T-cell (primary cell): ENCODE measurements at regions not wholly inside any gene's neighbourhood (a gene's known extent, or its start where the extent isn't known, plus 50 kb on each side); places are given as distances from the start of the nearest gene placed in this dataset.

Source experiments
- ATAC-seq, 4 experiments: fragments of 200-7000 bp in 3 of 4; fragments of 150-1000 bp in 1 of 4; cut with Tn5 transposase; replicated peaks in 1 of 4; 1 replicate in 3 of 4; 2 replicates in 1 of 4; pipeline ENCODE4 v1.10.0; 2021; ENCODE audit warnings: moderate library complexity in 3 of 4, mild to moderate bottlenecking in 2 of 4, moderate number of reproducible peaks in 1 of 4
- CTCF ChIA-PET, 2 donors: fragments of 300-600 bp; sonication (Branson Sonifier 250); formaldehyde crosslinking; loops; one replicate each; lab custom pipeline; 2022; ENCODE audit warnings: antibody characterized with exemption in 2 of 2; lab: Charles Lee
- POLR2A ChIA-PET, 2 donors: fragments of 300-600 bp; sonication (Branson Sonifier 250); formaldehyde crosslinking; loops; one replicate each; lab custom pipeline; 2022; ENCODE audit warnings: antibody characterized with exemption in 2 of 2; lab: Charles Lee
- DNase-seq, 35 experiments: peaks; one replicate each; pipeline versions ENCODE4 v3.0.0 to v3.0.0-alpha.2; 2013 to 2023
- H3K27ac ChIP-seq: one replicate; pipeline ENCODE4 v1.5.1; 2013; ENCODE audit warnings: low read length
- H3K27me3 ChIP-seq, 2 experiments: replicated peaks in 1 of 2; 1 replicate in 1 of 2; 2 replicates in 1 of 2; pipeline versions ENCODE4 v1.6.1 to v1.7.0; 2013; ENCODE audit warnings: low read length in 1 of 2, mixed read lengths in 1 of 2; ENCODE audit not compliant: control insufficient read depth in 2 of 2, insufficient read depth in 2 of 2; ENCODE audit errors: extremely low read depth in 1 of 2
- H3K36me3 ChIP-seq, 2 donors: 1 replicate in 1 of 2; 2 replicates in 1 of 2; pipeline versions ENCODE4 v1.6.1 to v1.7.0; 2013; ENCODE audit warnings: low read length in 1 of 2; ENCODE audit not compliant: control insufficient read depth in 2 of 2, insufficient read depth in 1 of 2; ENCODE audit errors: extremely low read depth in 1 of 2
- H3K4me1 ChIP-seq, 2 experiments: 1 replicate in 1 of 2; 2 replicates in 1 of 2; pipeline versions ENCODE4 v1.6.1 to v1.7.0; 2013; ENCODE audit warnings: low read length in 2 of 2, mixed read lengths in 1 of 2; ENCODE audit not compliant: insufficient read depth in 2 of 2, control insufficient read depth in 1 of 2; ENCODE audit errors: extremely low read depth in 1 of 2
- H3K4me3 ChIP-seq, 2 donors: 1 replicate in 1 of 2; 2 replicates in 1 of 2; pipeline versions ENCODE4 v1.5.1 to v1.7.0; 2013; ENCODE audit warnings: mild to moderate bottlenecking in 2 of 2, low read length in 1 of 2, moderate library complexity in 1 of 2; ENCODE audit not compliant: control insufficient read depth in 1 of 2; ENCODE audit errors: extremely low read depth in 1 of 2
- H3K9me3 ChIP-seq: 2 replicates; pipeline ENCODE4 v1.7.0; 2013
- H3K27ac Mint-ChIP-seq, 2 donors: one replicate each; pipeline ENCODE4 v1.8.0; 2020 to 2021; ENCODE audit warnings: mild to moderate bottlenecking in 2 of 2, mixed read lengths in 2 of 2
- H3K27me3 Mint-ChIP-seq, 2 donors: one replicate each; pipeline ENCODE4 v1.8.0; 2021 to 2022; ENCODE audit warnings: mixed read lengths in 2 of 2
- H3K36me3 Mint-ChIP-seq: one replicate; pipeline ENCODE4 v1.8.0; 2021; ENCODE audit warnings: mixed read lengths
- H3K4me1 Mint-ChIP-seq, 3 donors: one replicate each; pipeline ENCODE4 v1.8.0; 2020 to 2022; ENCODE audit warnings: mixed read lengths in 3 of 3, mild to moderate bottlenecking in 1 of 3
- H3K4me3 Mint-ChIP-seq, 3 donors: one replicate each; pipeline ENCODE4 v1.8.0; 2020 to 2022; ENCODE audit warnings: mild to moderate bottlenecking in 3 of 3, mixed read lengths in 3 of 3, moderate library complexity in 3 of 3
- H3K9me3 Mint-ChIP-seq, 3 donors: one replicate each; pipeline ENCODE4 v1.8.0; 2020 to 2022; ENCODE audit warnings: mixed read lengths in 3 of 3
- WGBS: methylation state at CpG from one replicate; pipeline ENCODE4 v1.1.5; 2013; ENCODE audit warnings: missing lambda C conversion rate; ENCODE audit not compliant: insufficient coverage; 5-methylcytosine and 5-hydroxymethylcytosine counted together

DNA sequence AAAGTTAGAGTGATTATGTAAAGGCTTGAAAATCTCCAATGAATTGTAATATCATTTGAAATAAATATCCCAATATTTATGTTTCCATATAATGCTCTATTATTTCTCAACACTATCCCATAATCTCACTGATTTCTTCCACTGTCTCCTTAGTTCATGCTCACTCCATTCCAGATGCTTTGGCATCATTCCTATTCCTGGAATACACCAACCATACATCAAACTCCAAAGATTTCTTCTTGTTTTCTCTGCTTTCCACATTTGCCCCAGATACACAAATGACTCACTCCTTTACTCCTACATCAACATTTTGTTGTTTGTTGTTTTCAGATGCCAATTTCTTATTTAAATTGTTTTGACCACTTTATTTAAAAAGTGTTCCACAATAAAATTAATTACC is 1390.8 kb downstream of the ZPLD1 start:
- CTCF ChIA-PET, result no interaction called here
- Histone ChIP-seq H3K36me3 (no peaks in the 10 kb centered on the region), H3K27me3 (no peaks in the 10 kb centered on the region), H3K4me1 (no peaks in the 10 kb centered on the region), H3K4me3 (no peak overlapping the region), H3K9me3 (peaks cover 2% of the 10 kb centered on the region), H3K27ac (no peak overlapping the region)
- Mint-ChIP-seq H3K4me3 (no peak overlapping the region), H3K4me1 (no peaks in the 10 kb centered on the region), H3K36me3 (no peaks in the 10 kb centered on the region), H3K27me3 (no peaks in the 10 kb centered on the region), H3K9me3 (peaks cover 4 to 22% (median 5%) of the 10 kb centered on the region in 3 donors), H3K27ac (no peak overlapping the region)
- POLR2A ChIA-PET, result no interaction called here
- ATAC-seq (no peak), DNase-seq (no peak)

DNA sequence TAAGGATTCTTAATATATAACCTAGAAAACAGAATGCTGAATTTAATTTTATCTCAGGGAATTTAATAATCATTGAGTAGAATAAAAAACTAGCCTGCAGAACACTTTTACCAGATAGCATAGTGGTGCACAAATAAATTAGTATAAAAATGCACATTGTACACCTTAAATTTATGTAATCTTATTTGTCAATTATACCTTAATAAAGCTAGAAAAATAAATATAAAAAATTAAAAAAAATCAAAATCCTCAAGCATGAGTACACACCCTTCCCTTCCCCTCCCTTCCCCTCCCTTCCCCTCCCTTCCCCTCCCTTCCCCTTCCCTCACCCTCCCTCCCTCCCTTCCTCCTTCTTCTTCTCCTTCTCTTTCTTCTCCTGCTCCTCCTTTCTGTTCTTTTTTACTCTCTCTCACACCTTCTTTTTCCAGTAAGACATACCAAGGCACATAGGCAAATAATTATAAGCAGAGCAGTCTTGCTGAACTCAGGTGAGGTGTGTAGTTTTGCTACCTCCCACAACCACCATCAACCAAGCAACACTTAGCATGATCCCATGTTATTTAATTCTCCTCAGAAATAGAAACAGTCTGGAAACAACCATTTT is 1395.0 kb downstream of the ZPLD1 start:
- CTCF ChIA-PET, result no interaction called here
- H3K27me3 Mint-ChIP-seq, result no peaks in the 10 kb centered on the region
- H3K36me3 Mint-ChIP-seq, result no peaks in the 10 kb centered on the region
- no peak overlapping the region for H3K4me3 Mint-ChIP-seq
- Histone ChIP-seq H3K4me3 (no peak overlapping the region), H3K4me1 (no peaks in the 10 kb centered on the region), H3K27ac (no peak overlapping the region), H3K36me3 (no peaks in the 10 kb centered on the region), H3K9me3 (peaks cover 2% of the 10 kb centered on the region), H3K27me3 (no peaks in the 10 kb centered on the region)
- POLR2A ChIA-PET, result no interaction called here
- H3K9me3 Mint-ChIP-seq, result peaks cover 0 to 23% (median 5%) of the 10 kb centered on the region in 3 donors
- H3K4me1 Mint-ChIP-seq, result no peaks in the 10 kb centered on the region
- no peak for DNase-seq
- H3K27ac Mint-ChIP-seq, result no peak overlapping the region
- ATAC-seq, result no peak

DNA sequence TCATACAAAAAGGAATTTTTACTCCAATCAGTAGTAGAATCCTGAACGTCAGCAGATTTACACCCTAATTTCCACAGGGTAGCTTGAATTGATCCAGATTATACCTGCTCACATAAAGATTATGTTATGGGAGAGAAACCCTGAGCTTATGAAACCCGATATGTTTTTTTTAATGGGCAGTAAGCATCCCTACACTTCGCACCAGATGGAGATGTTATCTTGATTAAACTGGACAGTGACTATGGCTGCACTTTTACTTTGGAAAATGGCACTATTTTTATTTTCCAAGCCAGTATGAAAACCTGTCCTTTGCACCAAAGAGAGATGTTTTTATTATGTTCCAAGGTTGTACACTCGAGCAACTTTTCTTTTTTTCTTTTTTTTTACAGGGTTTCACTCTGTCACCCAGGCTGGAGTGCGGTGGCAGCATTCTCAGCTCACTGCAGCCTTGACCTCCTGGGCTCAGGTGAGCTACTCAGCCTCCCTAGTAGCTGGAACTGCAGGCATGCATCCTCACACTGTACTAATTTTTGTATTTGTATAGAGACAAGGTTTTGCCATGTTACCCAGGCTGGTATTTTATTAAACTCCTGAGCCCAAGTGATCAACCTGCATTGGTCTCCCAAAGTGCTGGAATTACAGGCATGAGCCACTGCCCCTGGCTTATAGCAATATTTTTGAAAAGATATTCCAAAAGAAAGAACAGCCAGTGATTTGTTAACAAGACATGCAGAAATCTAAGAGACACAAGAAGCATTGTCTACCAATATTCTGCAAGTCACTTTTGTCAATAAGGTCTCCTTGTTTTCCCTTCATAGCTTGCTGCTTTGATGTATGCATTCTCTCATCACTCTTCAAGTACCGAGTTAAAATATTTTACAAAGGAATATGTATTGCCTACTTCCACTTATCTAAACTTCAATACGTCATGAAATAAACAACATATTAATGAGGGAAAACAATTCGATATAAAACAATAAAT is 1412.6 kb downstream of the ZPLD1 start:
- Mint-ChIP-seq H3K27ac (no peak overlapping the region), H3K9me3 (peaks cover 0 to 4% (median 0%) of the 10 kb centered on the region in 3 donors), H3K4me1 (no peaks in the 10 kb centered on the region), H3K4me3 (no peak overlapping the region), H3K27me3 (no peaks in the 10 kb centered on the region), H3K36me3 (no peaks in the 10 kb centered on the region)
- CTCF ChIA-PET, result no interaction called here
- H3K36me3 ChIP-seq, result no peaks in the 10 kb centered on the region
- no peak for ATAC-seq
- 64% methylated on average over 2 of the region's 8 CpGs for WGBS
- no peaks in the 10 kb centered on the region for H3K4me1 ChIP-seq
- no peak overlapping the region for H3K4me3 ChIP-seq
- POLR2A ChIA-PET, result no interaction called here
- DNase-seq, result no peak
- H3K27ac ChIP-seq, result no peak overlapping the region
- H3K27me3 ChIP-seq, result no peaks in the 10 kb centered on the region
- H3K9me3 ChIP-seq, result no peaks in the 10 kb centered on the region

DNA sequence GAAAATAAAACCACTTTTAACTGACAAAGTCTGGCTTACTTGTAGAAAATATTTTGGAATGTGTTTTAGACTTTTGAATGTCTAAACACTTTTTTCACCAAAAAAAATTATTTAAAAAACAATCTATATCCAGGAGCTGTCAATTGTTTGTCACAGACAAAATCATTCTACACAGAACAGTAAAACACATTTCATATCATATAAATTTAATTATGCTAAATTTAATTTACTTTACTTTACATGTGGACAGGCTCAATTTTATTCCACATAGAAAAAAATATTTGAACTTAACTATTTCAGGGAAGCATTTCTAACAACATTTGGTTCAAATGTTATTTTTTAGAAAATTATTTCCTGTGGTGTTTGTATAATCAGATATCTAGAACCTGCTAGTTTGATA is 1417.0 kb downstream of the ZPLD1 start:
- H3K27ac ChIP-seq, result no peak overlapping the region
- POLR2A ChIA-PET, result no interaction called here

DNA sequence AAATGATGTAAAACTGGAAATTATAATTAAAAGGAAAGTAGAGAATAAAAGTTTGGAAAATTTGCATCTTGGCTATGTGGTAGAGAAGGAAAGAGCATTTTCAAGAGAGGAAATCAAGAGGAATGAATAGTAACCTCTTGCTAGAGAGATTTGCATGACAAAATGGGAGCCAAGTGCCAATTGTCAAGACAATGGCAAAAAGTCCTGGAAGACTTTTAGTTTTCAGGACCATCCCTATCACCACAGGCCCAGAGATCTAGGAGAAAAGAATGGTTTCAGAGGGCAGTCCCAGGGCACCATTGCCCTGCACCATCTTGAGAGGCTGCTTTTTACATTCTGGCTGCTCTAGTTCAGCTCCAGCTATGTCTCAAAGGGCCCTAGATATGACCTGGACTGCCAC is 1427.6 kb downstream of the ZPLD1 start:
- Mint-ChIP-seq H3K4me1 (no peaks in the 10 kb centered on the region), H3K27ac (no peak overlapping the region), H3K27me3 (no peaks in the 10 kb centered on the region), H3K36me3 (no peaks in the 10 kb centered on the region), H3K4me3 (no peak overlapping the region), H3K9me3 (peaks cover 4 to 9% (median 7%) of the 10 kb centered on the region in 3 donors)
- POLR2A ChIA-PET, result no interaction called here
- no peak for DNase-seq
- CTCF ChIA-PET, result no interaction called here
- no peaks in the 10 kb centered on the region for H3K9me3 ChIP-seq
- no peaks in the 10 kb centered on the region for H3K27me3 ChIP-seq
- ATAC-seq, result no peak
- H3K36me3 ChIP-seq, result no peaks in the 10 kb centered on the region
- no peaks in the 10 kb centered on the region for H3K4me1 ChIP-seq
- H3K27ac ChIP-seq, result no peak overlapping the region
- H3K4me3 ChIP-seq, result no peak overlapping the region

More for the DNA sequence above, 1417.0 kb downstream of the ZPLD1 start:
- no peaks in the 10 kb centered on the region for H3K4me1 ChIP-seq
- H3K36me3 ChIP-seq, result no peaks in the 10 kb centered on the region
- Mint-ChIP-seq H3K36me3 (no peaks in the 10 kb centered on the region), H3K27me3 (no peaks in the 10 kb centered on the region), H3K4me1 (no peaks in the 10 kb centered on the region), H3K4me3 (no peak overlapping the region), H3K9me3 (peaks cover 0 to 6% (median 0%) of the 10 kb centered on the region in 3 donors), H3K27ac (no peak overlapping the region)
- no peak overlapping the region for H3K4me3 ChIP-seq
- CTCF ChIA-PET, result no interaction called here
- no peaks in the 10 kb centered on the region for H3K27me3 ChIP-seq
- no peak for ATAC-seq
- no peak for DNase-seq
- H3K9me3 ChIP-seq, result no peaks in the 10 kb centered on the region

DNA sequence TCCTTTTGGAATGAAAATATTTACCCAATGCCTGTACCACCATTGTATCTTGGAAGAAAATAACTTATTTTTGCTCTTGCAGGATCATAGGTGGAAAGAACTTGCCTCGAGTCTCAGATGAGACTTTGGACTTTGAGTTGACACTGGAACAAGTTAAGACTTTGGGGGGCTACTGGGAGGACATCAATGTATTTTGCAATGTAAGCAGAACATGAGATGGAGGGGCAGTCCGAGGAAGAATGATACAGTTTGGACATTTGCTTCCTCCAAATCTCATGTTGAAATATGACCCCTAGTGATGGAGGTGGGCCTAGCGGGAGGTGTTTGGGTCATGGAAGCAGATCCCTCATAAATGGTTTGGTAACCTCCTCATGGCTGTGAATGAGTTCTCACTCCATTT is 1428.6 kb downstream of the ZPLD1 start:
- Histone ChIP-seq H3K27ac (no peak overlapping the region), H3K36me3 (no peaks in the 10 kb centered on the region), H3K4me1 (no peaks in the 10 kb centered on the region), H3K9me3 (no peaks in the 10 kb centered on the region), H3K4me3 (no peak overlapping the region), H3K27me3 (no peaks in the 10 kb centered on the region)
- Mint-ChIP-seq H3K4me3 (no peak overlapping the region), H3K36me3 (no peaks in the 10 kb centered on the region), H3K9me3 (peaks cover 4 to 9% (median 7%) of the 10 kb centered on the region in 3 donors), H3K4me1 (no peaks in the 10 kb centered on the region), H3K27me3 (no peaks in the 10 kb centered on the region), H3K27ac (no peak overlapping the region)
- ChIA-PET CTCF (no interaction called here), POLR2A (no interaction called here)
- 55% methylated on average over 2 of the region's 3 CpGs for WGBS
- DNase-seq (no peak), ATAC-seq (no peak)
